AG09319 (cell line): ENCODE measurements at regions not wholly inside any gene's neighbourhood (a gene's known extent, or its start where the extent isn't known, plus 50 kb on each side); places are given as distances from the start of the nearest gene placed in this dataset.

ENCODE experiments used
- DNase-seq: peaks from one replicate; pipeline ENCODE4 v3.0.0-alpha.2; 2010; ENCODE audit warnings: low read depth; ENCODE audit errors: extremely low read depth
- TF ChIP-seq, protein P1 (sequence below): IDR thresholded peaks from 2 replicates; pipeline ENCODE4 v1.5.1; 2011; ENCODE audit warnings: low read depth, mild to moderate bottlenecking, inconsistent platforms, low read length, moderate library complexity

DNA sequence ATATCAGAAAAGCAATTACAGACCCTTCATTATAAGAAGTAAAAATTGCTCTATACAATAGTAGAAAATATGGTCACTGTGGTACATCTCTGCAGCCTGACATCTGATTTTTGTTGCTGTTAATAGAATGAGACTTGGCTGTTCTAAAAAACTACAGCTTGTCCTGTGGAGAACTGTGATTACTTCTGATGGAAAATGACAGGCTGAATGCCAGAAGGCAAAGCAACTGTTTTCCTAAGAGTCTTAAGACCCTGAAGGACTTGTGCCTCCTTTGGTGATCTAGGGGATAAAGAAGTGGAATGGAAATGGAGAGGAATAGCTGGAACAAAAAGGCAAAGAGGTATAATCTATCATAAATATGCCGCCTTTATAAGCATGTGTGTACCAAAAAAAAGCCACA lies 314.8 kb downstream of the BCHE start:
- TF ChIP-seq, protein P1, sequence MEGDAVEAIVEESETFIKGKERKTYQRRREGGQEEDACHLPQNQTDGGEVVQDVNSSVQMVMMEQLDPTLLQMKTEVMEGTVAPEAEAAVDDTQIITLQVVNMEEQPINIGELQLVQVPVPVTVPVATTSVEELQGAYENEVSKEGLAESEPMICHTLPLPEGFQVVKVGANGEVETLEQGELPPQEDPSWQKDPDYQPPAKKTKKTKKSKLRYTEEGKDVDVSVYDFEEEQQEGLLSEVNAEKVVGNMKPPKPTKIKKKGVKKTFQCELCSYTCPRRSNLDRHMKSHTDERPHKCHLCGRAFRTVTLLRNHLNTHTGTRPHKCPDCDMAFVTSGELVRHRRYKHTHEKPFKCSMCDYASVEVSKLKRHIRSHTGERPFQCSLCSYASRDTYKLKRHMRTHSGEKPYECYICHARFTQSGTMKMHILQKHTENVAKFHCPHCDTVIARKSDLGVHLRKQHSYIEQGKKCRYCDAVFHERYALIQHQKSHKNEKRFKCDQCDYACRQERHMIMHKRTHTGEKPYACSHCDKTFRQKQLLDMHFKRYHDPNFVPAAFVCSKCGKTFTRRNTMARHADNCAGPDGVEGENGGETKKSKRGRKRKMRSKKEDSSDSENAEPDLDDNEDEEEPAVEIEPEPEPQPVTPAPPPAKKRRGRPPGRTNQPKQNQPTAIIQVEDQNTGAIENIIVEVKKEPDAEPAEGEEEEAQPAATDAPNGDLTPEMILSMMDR = no peak
- DNase-seq = no peak

DNA sequence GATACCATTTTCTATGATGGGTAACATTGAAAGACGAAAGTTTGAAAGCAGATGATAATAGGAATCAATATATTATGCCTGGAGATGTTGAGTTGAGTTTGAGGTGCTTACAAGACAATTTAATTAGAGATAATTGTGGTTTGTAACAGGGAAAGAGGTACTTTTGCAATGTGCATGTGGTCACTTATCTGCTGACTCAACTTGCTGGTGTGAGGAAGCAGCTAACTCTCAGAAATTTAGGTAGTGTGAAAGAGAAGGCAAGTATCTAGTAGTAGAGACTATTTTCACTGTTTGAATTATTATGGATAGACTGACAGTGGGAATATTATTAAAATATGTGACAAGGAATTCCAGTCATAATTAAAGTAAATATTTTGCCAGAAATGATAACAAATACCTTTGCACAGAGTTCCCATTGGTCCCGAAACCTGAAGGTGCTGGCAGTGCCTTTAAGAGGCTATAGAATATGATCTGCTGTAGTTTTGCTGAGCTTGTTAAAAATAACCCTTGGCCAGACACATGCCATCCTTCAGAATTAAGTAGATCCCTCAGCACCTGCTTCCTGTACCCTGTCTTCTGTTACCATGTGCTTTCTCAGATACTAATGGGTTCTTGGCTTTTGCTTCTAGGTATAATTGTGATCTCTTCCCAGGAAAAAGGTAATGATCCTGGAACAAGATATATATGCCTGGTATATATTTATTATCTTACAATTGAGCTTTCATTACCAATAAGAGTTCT lies 315.9 kb downstream of the BCHE start:
- TF ChIP-seq, protein P1 = no peak
- DNase-seq = no peak

DNA sequence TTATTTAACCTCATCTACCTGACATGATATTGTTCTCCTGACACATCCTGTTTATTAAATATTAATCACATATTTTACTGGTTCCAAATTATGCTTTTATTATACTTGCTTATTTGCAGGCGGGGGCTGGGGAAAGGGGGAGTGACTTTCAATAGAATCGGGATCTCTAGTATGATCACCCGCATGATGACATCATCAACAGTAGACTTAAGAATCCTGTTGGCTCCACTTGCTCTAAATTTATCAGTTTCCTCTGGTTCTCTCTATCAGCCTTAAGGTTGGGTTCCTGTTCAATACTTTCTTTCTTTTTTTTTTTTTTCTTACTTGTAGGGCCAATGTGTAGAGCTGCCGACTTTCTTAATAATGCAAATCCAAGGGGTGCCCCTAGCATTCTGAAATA lies 317.5 kb downstream of the BCHE start:
- TF ChIP-seq, protein P1 = no peak
- no peak for DNase-seq

DNA sequence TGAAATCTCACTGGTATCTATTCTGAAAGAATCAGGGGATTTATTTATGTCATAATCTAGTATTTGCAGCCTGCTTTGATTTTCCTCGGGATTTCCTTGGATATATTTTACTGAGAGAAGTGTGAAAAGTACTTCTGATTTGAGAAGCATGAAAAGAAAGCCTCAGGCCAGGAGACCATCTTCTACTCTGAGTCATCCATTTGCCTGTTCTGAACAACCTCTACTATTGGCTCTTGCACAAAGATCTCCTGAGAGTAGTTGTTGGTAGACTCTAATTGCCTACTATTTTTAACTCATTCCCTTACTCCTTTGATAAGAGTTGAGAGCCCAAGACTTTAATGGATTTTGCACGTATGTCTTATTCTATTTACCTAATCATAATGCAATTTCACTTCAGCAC lies 318.9 kb downstream of the BCHE start:
- no peak for DNase-seq
- TF ChIP-seq, protein P1 = no peak

DNA sequence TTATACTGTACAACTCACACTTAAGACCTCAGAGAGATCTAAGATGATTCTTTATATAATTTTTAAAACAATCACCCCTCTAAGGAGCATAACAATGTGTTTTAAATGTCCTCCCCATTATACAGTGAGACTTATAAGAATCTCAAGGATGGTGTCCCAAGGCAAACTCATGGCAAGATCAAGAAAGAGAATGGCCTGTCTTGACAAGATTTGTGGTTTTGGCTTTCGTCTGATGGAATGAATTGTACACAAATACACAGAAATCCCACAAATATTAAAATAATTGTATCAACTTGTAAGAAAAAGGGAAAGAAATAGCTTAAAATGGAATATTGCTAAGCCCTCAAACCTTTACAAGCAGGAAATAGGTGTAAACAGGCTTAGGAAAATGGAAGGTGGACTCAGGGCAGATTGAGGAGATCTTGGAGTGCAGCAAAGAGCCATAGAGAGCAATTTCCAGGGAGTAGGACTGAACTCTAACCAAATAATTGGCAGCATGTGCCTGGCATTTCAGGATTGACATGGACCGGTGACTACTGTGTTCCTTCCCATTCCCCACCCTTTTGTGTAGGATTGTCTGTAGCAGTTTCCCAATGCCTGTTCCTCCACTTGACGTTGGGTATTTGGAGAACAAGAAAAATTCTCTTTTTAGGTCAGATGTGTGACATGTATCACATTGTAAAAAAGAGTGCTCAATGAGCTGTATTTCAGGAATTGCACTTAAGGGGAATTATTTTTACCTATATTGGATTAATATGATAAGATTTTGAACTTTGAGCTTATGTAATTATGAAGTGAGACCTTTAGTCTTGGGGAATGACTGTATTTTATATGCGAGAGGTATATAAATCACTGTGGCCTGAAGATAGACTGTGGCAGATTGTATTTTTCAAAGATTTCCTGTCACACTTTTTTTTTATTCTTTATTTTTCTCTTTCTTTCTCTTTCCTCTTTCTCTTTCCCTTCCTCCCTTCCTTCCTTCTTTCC lies 317.8 kb upstream of the SLITRK3 start:
- TF ChIP-seq, protein P1 = no peak
- DNase-seq = no peak

DNA sequence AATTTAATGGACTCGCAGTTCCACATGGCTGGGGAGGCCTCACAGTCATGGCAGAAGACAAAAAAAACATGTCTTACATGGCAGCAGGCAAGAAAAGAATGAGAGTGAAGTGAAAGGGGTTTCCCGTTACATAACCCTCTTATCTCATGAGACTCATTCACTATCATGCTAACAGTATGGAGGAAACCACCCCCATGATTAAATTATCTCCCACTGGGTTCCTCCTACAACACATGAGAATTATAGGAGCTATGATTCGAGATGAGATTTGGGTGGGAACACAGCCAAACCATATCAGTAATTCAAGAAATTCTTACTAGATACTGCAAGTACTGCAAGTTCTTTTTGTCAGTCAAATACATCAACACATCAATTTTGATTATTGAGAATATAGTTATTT lies 311.4 kb upstream of the SLITRK3 start:
- TF ChIP-seq, protein P1 = no peak
- no peak for DNase-seq

DNA sequence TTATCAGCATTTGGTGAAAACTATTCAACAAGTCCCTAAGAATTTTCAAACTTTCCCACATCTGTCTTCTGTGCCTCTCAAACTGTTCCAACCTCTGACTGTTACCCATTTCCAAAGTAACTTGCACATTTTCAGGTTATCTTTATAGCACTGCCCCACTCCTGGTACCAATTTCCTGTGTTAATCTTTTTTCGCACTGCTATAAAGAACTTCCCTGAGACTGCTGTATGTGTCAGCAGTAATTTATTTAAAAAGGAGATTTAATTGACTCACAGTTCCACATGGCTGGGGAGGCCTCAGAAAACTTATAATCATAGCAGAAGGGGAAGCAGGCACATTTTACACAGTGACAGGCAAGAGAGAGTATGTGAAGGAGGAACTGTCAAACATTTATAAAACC lies 310.9 kb upstream of the SLITRK3 start:
- DNase-seq = no peak
- TF ChIP-seq, protein P1 = no peak
